OCI-LY1 (cell line): ENCODE measurements at regions not wholly inside any gene's neighbourhood (a gene's known extent, or its start where the extent isn't known, plus 50 kb on each side); places are given as distances from the start of the nearest gene placed in this dataset.

Experiments used
- H2AFZ ChIP-seq: fragments of 200-600 bp; sonication (generic), shearing (Covaris generic); 2 replicates; pipeline ENCODE4 v1.6.0; 2014; ENCODE audit warnings: antibody characterized with exemption, mild to moderate bottlenecking, low read length
- H3F3A ChIP-seq: fragments of 200-600 bp; sonication (generic), shearing (Covaris generic); 2 replicates; pipeline ENCODE4 v1.6.0; 2014; ENCODE audit warnings: mild to moderate bottlenecking, antibody characterized with exemption, low read length, moderate library complexity; ENCODE audit not compliant: insufficient read depth
- H3K27ac ChIP-seq: fragments of 200-600 bp; sonication (generic); 2 replicates; pipeline ENCODE4 v1.5.1; 2014; ENCODE audit warnings: low read length, mixed run types, mild to moderate bottlenecking, low read depth; ENCODE audit not compliant: poor library complexity, severe bottlenecking
- H3K27me3 ChIP-seq: fragments of 200-600 bp; sonication (generic); 2 replicates; pipeline ENCODE4 v1.6.0; 2014; ENCODE audit warnings: antibody characterized with exemption, mild to moderate bottlenecking, low read length, moderate library complexity; ENCODE audit not compliant: insufficient read depth
- H3K36me3 ChIP-seq: fragments of 200-600 bp; sonication (generic); 2 replicates; pipeline ENCODE4 v1.6.1; 2014; ENCODE audit warnings: mild to moderate bottlenecking, antibody characterized with exemption, low read length, moderate library complexity, mixed read lengths; ENCODE audit not compliant: insufficient read depth
- H3K4me1 ChIP-seq: fragments of 200-600 bp; sonication (generic); 2 replicates; pipeline ENCODE4 v1.5.1; 2014; ENCODE audit warnings: mild to moderate bottlenecking, low read length, moderate library complexity; ENCODE audit not compliant: insufficient read depth, severe bottlenecking
- H3K4me2 ChIP-seq: fragments of 200-600 bp; sonication (generic), shearing (Covaris generic); 2 replicates; pipeline ENCODE4 v1.6.1; 2014; ENCODE audit warnings: low read length
- H3K4me3 ChIP-seq: fragments of 200-600 bp; sonication (generic); 2 replicates; pipeline ENCODE4 v1.5.1; 2014; ENCODE audit warnings: low read length, low read depth, mild to moderate bottlenecking, mixed read lengths; ENCODE audit not compliant: poor library complexity, severe bottlenecking
- H3K79me2 ChIP-seq: fragments of 200-600 bp; shearing (Covaris generic); 2 replicates; pipeline ENCODE4 v1.6.1; 2016; ENCODE audit warnings: mixed run types, low read length, mixed read lengths; ENCODE audit not compliant: insufficient read depth
- H3K9ac ChIP-seq: fragments of 200-600 bp; sonication (generic), shearing (Covaris generic); 2 replicates; pipeline ENCODE4 v1.6.1; 2014; ENCODE audit warnings: mild to moderate bottlenecking, low read length, mixed read lengths
- H3K9me2 ChIP-seq: fragments of 200-600 bp; sonication (generic), shearing (Covaris generic); 2 replicates; pipeline ENCODE4 v1.6.1; 2014; ENCODE audit warnings: low read depth, mild to moderate bottlenecking, low read length, mixed read lengths
- H3K9me3 ChIP-seq: fragments of 200-600 bp; shearing (Covaris generic); 2 replicates; pipeline ENCODE4 v1.6.1; 2014; ENCODE audit warnings: low read length, mixed read lengths
- H4K20me1 ChIP-seq: fragments of 200-600 bp; sonication (generic), shearing (Covaris generic); 2 replicates; pipeline ENCODE4 v1.6.0; 2016; ENCODE audit warnings: mild to moderate bottlenecking, low read length; ENCODE audit not compliant: insufficient read depth
- EZH2 ChIP-seq: fragments of 200-600 bp; sonication (generic), shearing (Covaris generic); IDR thresholded peaks from 2 replicates; pipeline ENCODE4 v1.8.0; 2017; ENCODE audit warnings: borderline replicate concordance, mixed run types, mild to moderate bottlenecking, antibody characterized with exemption, low read length, moderate library complexity, mixed read lengths
- TF ChIP-seq, protein P1 (sequence below): fragments of 200-600 bp; sonication (generic), shearing (Covaris generic); IDR thresholded peaks from 2 replicates; pipeline ENCODE4 v1.5.1; 2017; ENCODE audit warnings: mild to moderate bottlenecking, antibody characterized with exemption, low read length, moderate library complexity, mixed read lengths

GRCh38 chrX:94123062-94123461, 449.1 kb downstream of the FAM133A start:
- Histone ChIP-seq H3K9ac (no peak overlapping the region), H3K79me2 (no peaks in the 10 kb centered on the region), H3K4me1 (no peaks in the 10 kb centered on the region), H4K20me1 (no peaks in the 10 kb centered on the region), H3K36me3 (no peaks in the 10 kb centered on the region), H3K9me2 (no peaks in the 10 kb centered on the region), H3K27ac (no peak overlapping the region), H3K27me3 (no peaks in the 10 kb centered on the region), H3K4me2 (no peak overlapping the region), H3K4me3 (no peak overlapping the region), H3F3A (no peaks in the 10 kb centered on the region), H3K9me3 (no peaks in the 10 kb centered on the region), H2AFZ (no peak overlapping the region)
- TF ChIP-seq EZH2 = no peak
- TF ChIP-seq, protein P1, sequence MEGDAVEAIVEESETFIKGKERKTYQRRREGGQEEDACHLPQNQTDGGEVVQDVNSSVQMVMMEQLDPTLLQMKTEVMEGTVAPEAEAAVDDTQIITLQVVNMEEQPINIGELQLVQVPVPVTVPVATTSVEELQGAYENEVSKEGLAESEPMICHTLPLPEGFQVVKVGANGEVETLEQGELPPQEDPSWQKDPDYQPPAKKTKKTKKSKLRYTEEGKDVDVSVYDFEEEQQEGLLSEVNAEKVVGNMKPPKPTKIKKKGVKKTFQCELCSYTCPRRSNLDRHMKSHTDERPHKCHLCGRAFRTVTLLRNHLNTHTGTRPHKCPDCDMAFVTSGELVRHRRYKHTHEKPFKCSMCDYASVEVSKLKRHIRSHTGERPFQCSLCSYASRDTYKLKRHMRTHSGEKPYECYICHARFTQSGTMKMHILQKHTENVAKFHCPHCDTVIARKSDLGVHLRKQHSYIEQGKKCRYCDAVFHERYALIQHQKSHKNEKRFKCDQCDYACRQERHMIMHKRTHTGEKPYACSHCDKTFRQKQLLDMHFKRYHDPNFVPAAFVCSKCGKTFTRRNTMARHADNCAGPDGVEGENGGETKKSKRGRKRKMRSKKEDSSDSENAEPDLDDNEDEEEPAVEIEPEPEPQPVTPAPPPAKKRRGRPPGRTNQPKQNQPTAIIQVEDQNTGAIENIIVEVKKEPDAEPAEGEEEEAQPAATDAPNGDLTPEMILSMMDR = no peak

DNA sequence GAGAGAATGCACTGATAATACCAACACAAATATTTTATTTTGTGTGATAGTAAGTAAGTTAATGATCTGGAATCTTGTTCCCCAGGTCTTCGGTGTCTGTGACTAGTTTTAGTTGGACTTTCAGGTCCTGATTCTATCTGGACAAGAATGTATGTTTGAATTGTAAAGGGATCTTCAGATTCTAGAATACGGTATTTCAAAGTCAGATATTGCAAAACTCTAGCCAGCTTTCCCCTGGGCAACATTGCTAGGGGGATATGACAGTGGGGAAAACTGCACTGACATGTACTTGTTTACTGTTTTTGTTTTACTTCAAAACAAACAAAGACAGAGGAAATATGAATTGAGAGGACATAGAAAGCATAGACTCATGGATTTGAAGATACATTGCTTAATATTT, 489.0 kb downstream of the FAM133A start:
- no peaks in the 10 kb centered on the region for H3F3A ChIP-seq
- H2AFZ ChIP-seq = no peak overlapping the region
- H3K27ac ChIP-seq = no peak overlapping the region
- no peak overlapping the region for H3K9ac ChIP-seq
- no peak overlapping the region for H3K4me2 ChIP-seq
- no peak overlapping the region for H3K4me3 ChIP-seq
- H3K79me2 ChIP-seq = no peaks in the 10 kb centered on the region
- no peaks in the 10 kb centered on the region for H3K36me3 ChIP-seq
- H3K27me3 ChIP-seq = no peaks in the 10 kb centered on the region
- H3K9me3 ChIP-seq = no peaks in the 10 kb centered on the region
- TF ChIP-seq EZH2 = no peak
- TF ChIP-seq, protein P1 = no peak
- H4K20me1 ChIP-seq = no peaks in the 10 kb centered on the region
- H3K9me2 ChIP-seq = no peaks in the 10 kb centered on the region
- H3K4me1 ChIP-seq = no peaks in the 10 kb centered on the region

DNA sequence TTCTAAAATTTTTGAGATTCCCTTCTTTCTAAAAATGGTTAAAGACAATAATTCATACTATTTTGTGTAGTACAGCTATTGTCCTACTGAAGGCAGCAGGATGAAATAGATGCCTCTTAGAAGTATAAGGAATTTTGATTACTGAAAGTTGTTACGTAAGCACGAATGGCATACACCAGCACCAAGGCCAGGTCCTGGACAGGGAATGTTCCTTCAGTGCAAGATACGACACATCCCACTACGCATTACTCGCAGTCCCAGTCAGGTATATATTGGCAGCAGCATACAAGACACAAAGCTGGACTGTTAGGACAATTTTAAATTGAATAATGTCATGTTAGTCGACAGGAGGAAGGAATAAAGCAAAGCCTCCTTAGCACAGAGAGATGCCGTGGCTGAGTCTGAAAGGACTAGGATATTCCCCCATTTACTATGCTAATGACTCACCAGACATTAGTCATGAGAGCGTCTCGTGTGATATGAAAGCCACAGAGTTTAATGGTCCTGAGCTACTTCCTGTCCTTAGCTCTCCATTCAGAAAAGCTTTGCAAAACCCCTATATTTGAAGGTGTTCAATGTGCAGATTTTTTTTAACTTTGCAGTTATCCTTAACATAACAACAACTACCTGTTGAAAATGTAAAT, 504.3 kb downstream of the FAM133A start:
- no peak for TF ChIP-seq EZH2
- TF ChIP-seq, protein P1 = no peak

More for the DNA sequence above, 504.3 kb downstream of the FAM133A start:
- Histone ChIP-seq H3K9me3 (no peaks in the 10 kb centered on the region), H2AFZ (no peak overlapping the region), H3F3A (no peaks in the 10 kb centered on the region), H3K4me3 (no peak overlapping the region), H3K9me2 (no peaks in the 10 kb centered on the region), H4K20me1 (no peaks in the 10 kb centered on the region), H3K9ac (no peak overlapping the region), H3K27ac (no peak overlapping the region), H3K27me3 (no peaks in the 10 kb centered on the region), H3K4me1 (no peaks in the 10 kb centered on the region), H3K79me2 (no peaks in the 10 kb centered on the region), H3K36me3 (no peaks in the 10 kb centered on the region), H3K4me2 (no peak overlapping the region)
